PFSK-1 (cell line): ENCODE measurements at regions not wholly inside any gene's neighbourhood (a gene's known extent, or its start where the extent isn't known, plus 50 kb on each side); places are given as distances from the start of the nearest gene placed in this dataset.

ENCODE experiments used
- FOXP2 ChIP-seq: optimal IDR thresholded peaks from 2 replicates; pipeline ENCODE3; 2011; ENCODE audit warnings: borderline replicate concordance, control low read depth, inconsistent platforms; ENCODE audit not compliant: insufficient read depth; ENCODE audit errors: extremely low read length, extremely low read depth
- POLR2AphosphoS5 ChIP-seq: IDR thresholded peaks from 2 replicates; pipeline ENCODE4 v1.6.1; 2012; ENCODE audit warnings: low read depth, mild to moderate bottlenecking, control low read depth, low read length, moderate library complexity
- SIN3A ChIP-seq: IDR thresholded peaks from 2 replicates; pipeline ENCODE4 v1.6.1; 2012; ENCODE audit warnings: mild to moderate bottlenecking, low read length, moderate library complexity, borderline replicate concordance; ENCODE audit not compliant: insufficient read depth
- TAF1 ChIP-seq: IDR thresholded peaks from 2 replicates; pipeline ENCODE4 v1.6.1; 2012; ENCODE audit warnings: low read length, control low read depth, borderline replicate concordance; ENCODE audit not compliant: insufficient read depth
- TF ChIP-seq, protein P1 (sequence below), 2 experiments: IDR thresholded peaks; 2 replicates each; pipeline versions ENCODE4 v1.6.1 to v1.8.0; 2011 to 2012; ENCODE audit warnings: low read depth in 2 of 2, low read length in 2 of 2, control low read depth in 1 of 2, inconsistent platforms in 1 of 2, mild to moderate bottlenecking in 1 of 2, moderate library complexity in 1 of 2; ENCODE audit not compliant: insufficient read depth in 1 of 2

DNA sequence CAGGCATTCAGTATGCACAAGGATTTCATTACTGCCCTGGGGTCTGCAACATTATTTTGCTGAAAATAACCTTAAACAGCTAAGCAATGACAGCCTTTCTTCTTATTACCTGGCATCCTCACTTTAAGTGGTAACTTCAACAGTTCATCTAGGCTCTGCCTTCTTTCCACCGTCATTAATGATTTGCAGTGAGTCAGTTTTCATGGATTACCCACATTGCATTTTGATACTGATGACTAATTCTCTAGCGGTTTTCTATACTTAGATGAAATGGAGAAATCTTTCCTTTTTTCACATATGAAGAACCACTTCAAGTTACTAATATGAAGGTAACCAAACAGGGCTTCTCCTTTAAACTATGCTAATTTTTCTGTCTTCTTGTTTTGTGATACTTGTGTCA is 226.9 kb upstream of the TMPRSS15 start:
- no peak for TF ChIP-seq SIN3A
- no peak for TF ChIP-seq FOXP2
- no peak for TF ChIP-seq TAF1
- TF ChIP-seq POLR2AphosphoS5 = no peak
- TF ChIP-seq, protein P1, sequence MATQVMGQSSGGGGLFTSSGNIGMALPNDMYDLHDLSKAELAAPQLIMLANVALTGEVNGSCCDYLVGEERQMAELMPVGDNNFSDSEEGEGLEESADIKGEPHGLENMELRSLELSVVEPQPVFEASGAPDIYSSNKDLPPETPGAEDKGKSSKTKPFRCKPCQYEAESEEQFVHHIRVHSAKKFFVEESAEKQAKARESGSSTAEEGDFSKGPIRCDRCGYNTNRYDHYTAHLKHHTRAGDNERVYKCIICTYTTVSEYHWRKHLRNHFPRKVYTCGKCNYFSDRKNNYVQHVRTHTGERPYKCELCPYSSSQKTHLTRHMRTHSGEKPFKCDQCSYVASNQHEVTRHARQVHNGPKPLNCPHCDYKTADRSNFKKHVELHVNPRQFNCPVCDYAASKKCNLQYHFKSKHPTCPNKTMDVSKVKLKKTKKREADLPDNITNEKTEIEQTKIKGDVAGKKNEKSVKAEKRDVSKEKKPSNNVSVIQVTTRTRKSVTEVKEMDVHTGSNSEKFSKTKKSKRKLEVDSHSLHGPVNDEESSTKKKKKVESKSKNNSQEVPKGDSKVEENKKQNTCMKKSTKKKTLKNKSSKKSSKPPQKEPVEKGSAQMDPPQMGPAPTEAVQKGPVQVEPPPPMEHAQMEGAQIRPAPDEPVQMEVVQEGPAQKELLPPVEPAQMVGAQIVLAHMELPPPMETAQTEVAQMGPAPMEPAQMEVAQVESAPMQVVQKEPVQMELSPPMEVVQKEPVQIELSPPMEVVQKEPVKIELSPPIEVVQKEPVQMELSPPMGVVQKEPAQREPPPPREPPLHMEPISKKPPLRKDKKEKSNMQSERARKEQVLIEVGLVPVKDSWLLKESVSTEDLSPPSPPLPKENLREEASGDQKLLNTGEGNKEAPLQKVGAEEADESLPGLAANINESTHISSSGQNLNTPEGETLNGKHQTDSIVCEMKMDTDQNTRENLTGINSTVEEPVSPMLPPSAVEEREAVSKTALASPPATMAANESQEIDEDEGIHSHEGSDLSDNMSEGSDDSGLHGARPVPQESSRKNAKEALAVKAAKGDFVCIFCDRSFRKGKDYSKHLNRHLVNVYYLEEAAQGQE (IDR thresholded peaks at IDR 0.05; ENCODE audit: insufficient read depth in 1 of 2, low read depth in 2 of 2, low read length in 2 of 2) = no peak

DNA sequence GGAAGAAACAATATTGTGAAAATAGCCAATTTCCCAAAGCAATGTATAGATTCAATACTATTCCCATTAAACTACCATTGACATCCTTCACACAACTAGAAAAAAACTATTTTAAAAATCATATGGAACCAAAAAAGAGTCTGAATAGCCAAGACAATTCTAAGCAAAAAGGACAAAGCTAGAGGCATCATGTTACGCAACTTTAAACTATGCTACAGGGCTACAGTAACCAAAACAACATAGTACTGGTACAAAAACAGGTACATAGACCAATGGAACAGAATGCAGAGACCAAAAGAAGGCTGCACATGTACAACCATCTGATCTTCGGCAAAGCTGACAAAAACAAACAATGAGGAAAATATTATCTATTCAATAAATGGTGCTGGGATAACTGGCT is 233.3 kb upstream of the TMPRSS15 start:
- TF ChIP-seq FOXP2 (no peak), POLR2AphosphoS5 (no peak), SIN3A (no peak), TAF1 (no peak)
- TF ChIP-seq, protein P1 (IDR thresholded peaks at IDR 0.05; ENCODE audit: insufficient read depth in 1 of 2, low read depth in 2 of 2, low read length in 2 of 2) = no peak

GRCh38 chr21:18646116-18646515 is 242.5 kb upstream of the TMPRSS15 start:
- TF ChIP-seq SIN3A (no peak), FOXP2 (no peak), POLR2AphosphoS5 (no peak), TAF1 (no peak)
- TF ChIP-seq, protein P1 (IDR thresholded peaks at IDR 0.05; ENCODE audit: insufficient read depth in 1 of 2, low read depth in 2 of 2, low read length in 2 of 2) = no peak

- TF ChIP-seq POLR2AphosphoS5 (no peak), TAF1 (no peak), SIN3A (no peak), FOXP2 (no peak)
- TF ChIP-seq, protein P1 (IDR thresholded peaks at IDR 0.05; ENCODE audit: insufficient read depth in 1 of 2, low read depth in 2 of 2, low read length in 2 of 2) = no peak
These were observed 252.3 kb upstream of the TMPRSS15 start for GRCh38 chr21:18655931-18656330.

DNA sequence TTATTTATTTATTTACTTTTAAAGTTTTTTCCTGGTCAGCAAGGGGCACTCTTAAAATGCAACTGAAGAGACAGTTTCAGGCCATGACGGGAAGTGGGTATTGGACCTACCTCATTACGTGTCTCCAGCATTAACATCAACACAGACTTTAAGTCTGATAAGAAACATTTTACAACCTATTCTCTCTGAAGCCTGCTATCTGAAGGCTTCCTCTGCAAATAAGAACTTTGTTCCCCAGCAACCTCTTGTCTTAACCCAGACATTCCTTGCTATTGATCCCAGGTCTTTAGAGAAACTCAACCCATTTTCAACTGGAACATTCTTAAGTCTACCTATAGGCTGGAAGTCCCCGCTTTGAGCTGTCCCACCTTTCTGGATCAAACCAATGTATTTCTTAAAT is 258.3 kb upstream of the TMPRSS15 start:
- TF ChIP-seq TAF1 (no peak), SIN3A (no peak), POLR2AphosphoS5 (no peak), FOXP2 (no peak)
- TF ChIP-seq, protein P1 (IDR thresholded peaks at IDR 0.05; ENCODE audit: insufficient read depth in 1 of 2, low read depth in 2 of 2, low read length in 2 of 2) = no peak
